Renal cortical epithelial cell (primary cell): ENCODE measurements at regions not wholly inside any gene's neighbourhood (a gene's known extent, or its start where the extent isn't known, plus 50 kb on each side); places are given as distances from the start of the nearest gene placed in this dataset.

Source experiments
- DNase-seq: peaks from one replicate; pipeline ENCODE4 v3.0.0-alpha.2; 2011; ENCODE audit warnings: low read depth

GRCh38 chr1:232445361-232446106 is 184.4 kb downstream of the SIPA1L2 start:
- peak; percentile 91 for DNase-seq

DNA sequence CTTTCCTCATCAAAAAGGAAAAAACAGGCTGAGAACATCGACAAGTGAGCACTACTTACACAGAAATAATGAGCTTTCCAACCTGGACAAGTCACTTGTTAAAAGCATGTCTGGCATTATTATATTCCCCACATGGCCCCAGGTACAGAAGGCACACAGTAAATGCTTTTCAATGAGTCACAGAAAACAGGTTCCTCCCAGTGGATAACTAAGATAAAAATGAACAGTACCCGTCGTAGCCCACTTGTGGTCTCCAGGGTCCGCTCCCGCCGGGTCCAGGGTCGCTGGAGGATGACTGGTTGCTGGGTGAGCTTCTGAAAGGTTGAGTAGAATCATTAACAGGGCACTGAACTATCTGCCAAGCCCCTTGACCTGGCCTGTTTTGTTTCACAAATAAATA is 186.6 kb downstream of the SIPA1L2 start:
- peak; percentile 53 for DNase-seq

DNA sequence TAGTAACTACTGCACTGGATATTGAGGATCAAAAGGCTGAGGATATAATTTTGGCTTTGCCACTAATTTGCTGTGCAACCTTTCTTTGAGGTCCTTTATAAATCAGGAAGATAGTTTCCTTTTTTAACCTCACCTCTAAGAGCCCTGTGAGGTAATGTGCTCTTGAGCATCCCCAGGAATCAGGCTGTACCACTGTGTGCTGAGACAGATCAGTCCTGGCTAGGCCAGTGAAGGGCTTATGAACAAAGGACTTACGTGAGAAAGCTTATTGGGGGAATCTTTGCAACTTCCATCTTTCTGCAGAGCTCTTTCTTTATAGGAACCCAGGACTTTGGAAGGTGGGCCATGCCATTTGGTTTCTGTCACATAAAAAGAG is 188.9 kb downstream of the SIPA1L2 start:
- no peak for DNase-seq

DNA sequence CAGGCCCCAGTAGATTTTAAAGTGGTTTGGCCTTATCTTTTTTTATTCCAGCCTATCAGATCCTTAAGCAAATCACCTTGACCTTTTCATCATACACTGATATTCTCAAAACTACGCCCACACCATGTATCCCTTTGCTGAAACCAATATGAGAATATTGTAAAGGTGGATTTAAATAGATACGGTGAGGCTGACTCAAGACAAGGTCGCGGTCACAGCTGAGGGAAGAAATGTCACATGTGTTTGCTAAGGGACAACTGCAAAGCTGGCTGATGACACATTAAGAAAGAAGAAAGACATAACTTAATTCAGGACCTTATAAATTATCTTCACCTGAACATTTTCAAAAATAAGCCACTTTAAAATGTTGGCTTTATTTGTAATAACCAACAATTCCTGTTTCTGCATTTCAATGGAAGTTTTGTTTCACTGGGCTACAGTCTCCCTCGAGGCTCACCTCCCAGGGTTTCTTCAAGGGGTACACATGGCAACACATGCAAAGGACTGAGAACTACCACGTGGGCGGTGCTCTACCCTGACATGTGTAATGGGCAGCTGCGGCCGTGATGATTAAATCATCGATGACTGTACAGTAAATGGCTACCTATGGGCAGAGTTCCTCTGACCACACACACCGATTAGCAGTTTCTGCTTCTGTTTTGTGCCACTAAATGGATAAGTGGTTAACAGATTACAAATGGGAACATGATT is 189.5 kb downstream of the SIPA1L2 start:
- no peak for DNase-seq

DNA sequence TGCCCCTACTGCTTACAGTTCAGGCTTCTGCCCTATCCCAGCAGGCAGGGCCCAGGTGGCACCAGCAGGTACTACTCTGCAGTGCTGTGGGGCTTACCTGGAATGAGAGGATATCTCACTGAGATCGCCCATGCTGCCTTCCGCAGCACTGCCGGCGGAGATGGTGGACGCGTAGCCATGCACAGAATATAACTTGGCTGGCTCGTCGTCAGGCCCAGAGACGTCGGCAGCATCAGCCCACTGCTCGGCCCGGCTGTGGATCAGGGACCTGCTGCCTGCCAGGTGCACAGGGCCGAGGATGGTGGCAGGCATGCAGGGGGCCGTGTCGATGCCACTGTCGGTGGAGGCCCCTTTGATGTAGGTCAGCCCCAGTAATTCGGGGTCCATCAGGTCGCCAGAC is 190.9 kb downstream of the SIPA1L2 start:
- DNase-seq: no peak

- DNase-seq: no peak
Observed at GRCh38 chr1:232438476-232438875, 191.5 kb downstream of the SIPA1L2 start.

- DNase-seq: no peak
Observed at GRCh38 chr1:232437510-232437909, 192.4 kb downstream of the SIPA1L2 start.

DNA sequence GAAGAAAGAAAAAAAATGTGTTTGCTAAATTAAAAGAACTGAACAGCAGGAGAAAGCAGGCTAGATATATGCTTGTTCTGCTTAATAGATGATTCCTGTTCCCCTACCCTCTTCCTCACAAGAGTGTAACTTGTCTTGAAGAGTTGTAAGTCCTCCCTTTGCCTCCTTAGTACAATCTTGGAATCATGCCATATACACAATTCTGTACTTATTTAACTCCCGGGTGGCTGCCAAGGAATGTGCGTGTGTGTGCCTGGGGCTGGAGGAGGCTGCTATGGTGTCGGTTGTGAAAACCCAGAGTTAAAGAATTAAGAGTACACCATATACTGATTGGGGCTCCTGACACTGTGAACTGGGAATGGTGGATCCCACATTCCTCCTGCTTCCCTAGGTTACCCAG is 194.2 kb downstream of the SIPA1L2 start:
- peak; percentile 68 for DNase-seq

DNA sequence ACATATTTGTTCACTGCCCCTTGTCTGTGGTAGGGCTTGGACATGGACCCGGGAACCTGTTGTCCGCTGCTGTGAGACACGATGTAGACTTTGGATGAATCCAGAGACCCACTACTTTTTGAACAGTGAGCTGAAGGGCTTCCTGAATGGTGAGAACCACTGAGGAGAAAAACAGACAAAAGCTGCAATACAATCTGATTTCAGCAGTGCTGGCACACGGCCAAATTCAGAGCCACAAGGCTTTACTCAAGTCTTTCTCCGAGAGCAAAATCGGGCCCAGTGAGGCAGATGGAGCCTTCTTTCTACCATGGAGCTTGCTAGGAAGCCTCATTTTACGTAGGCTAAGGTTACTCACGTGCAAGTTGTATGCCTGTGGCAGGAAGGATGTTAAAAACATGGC is 197.6 kb downstream of the SIPA1L2 start:
- no peak for DNase-seq

GRCh38 chr1:232431748-232432147 is 198.2 kb downstream of the SIPA1L2 start:
- no peak for DNase-seq

DNA sequence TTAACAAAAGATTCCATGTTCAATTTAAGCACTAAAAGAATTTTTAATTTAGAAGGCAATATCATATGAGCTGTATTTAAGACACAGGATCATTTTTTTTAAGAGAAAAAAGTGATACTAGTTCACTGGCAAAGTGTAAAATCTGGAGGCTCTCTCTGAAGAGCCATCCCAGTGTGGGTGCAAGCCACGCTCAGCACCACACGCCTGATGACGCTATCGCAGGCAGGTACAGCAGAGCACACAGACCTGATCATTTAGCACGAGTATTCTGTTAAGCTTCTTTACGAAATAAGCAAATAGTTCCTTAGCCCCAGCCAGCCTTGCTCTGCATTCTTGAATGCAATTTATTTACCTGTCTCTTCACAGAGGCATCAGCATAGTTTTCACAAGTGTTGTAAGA is 198.6 kb downstream of the SIPA1L2 start:
- no peak for DNase-seq

DNA sequence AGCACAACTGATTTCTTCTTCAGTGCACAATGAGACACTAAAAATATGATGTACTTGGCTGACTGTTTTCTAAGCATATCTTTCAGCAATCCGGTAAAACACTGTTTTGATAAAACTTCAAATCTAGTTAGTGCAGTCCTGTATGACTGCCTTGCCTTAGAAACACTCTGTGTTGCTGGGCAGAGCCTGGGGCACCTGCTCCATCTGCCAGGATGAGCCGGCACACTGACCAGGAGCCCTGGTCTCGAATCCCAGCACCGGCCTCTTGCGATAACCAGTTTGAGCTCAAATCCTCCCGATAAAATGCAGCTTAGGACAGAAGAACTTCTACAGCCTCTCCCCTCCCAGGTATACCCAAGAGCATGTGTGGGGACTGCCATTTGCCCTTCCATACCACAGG is 199.5 kb downstream of the SIPA1L2 start:
- no peak for DNase-seq

DNA sequence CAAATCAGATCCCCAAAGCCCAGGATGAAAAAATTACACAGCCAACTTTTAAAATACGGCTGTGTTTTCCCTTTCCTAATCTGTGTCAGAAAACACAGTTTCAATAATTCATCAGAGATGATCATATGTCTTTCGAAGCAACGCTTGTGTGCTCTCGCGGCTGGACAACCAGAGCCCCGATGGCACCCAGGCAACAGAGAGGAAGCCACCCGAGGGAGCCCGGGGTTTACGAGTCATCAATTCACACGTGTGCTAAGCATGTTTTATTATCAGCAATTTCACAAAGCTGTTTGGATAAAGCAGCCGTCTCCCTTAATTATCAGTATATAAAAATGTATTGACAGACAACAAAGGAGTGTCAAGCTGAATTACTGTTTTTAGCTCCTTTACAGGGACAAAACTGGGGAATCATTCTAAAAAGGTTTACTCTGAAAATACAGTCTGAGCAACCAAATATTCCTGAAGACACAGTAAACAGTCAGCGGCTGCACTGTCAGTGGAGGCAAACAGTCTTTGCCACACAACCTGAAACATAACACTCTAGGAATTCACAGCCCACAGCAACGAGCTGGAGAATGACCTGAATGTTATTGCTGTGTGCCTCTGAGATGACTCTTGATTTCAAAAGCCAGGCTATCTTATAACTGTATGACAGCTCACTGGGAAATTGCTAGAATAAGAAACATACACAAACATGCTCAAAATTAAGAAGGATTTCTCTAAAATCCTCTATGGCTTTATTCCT is 201.0 kb downstream of the SIPA1L2 start:
- no peak for DNase-seq

DNA sequence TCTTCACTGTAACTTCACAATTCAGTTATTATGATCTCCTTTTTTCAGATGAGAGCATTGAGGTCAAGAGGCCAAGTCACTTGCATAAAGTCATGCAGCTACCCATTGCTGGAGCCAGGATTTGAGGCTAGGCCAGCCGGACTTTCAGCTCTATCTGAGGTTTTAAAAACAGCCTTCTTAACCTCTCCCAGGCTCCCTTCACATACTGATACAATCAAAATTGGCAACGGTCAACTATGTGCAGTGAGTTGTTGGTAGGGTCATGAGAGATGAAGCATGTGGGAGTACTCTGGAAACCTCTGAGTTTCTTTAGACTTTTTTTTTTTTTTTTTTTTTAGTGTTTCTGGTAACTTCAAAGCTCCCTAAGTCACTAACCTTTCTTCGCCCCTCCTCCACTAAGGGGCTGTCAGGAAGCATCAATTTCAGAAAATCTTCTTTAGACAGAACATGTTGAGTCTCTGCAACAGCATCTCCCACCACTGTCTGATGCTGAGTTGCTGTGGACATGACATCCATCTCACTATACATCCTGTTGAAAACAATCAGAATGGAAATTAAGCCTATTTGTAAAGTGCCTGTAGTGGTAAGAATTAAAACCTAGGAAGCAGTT is 201.8 kb downstream of the SIPA1L2 start:
- DNase-seq: no peak

DNA sequence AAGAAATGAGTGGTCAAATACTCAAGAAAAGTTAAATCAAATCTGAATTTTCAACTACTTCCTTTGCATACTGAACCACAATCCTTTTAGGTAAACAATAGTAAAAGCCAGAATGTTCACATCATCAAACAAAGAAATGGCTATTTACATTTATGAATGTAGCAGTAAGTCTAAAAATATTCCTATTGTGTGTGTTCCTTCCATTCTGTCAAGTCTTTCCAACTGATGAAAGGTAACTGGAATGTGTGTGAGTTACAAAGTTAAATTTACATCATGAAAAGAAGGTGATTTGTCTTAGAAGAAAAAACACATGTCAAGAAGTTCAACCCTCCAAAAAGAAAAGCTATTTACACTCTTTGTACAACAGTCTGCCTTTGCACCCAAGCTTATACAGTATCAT is 203.1 kb downstream of the SIPA1L2 start:
- DNase-seq: no peak

GRCh38 chr1:232425421-232425820 is 204.5 kb downstream of the SIPA1L2 start:
- DNase-seq: no peak

GRCh38 chr1:232423591-232423990 is 206.3 kb downstream of the SIPA1L2 start:
- peak; percentile 30 for DNase-seq

GRCh38 chr1:232422898-232423297 is 207.0 kb downstream of the SIPA1L2 start:
- DNase-seq: no peak

GRCh38 chr1:232422098-232422497 is 207.8 kb downstream of the SIPA1L2 start:
- DNase-seq: no peak

GRCh38 chr1:232421143-232421796 is 208.7 kb downstream of the SIPA1L2 start:
- no peak for DNase-seq

GRCh38 chr1:232417636-232418248 is 212.2 kb downstream of the SIPA1L2 start:
- no peak for DNase-seq
